Spleen (tissue), 7 donors: ENCODE measurements at regions not wholly inside any gene's neighbourhood (a gene's known extent, or its start where the extent isn't known, plus 50 kb on each side); places are given as distances from the start of the nearest gene placed in this dataset.

Experiments used
- POLR2A ChIP-seq, 3 donors: fragments of 450-650 bp; IDR thresholded peaks; one replicate each; pipeline ENCODE4 v1.5.1; 2017; ENCODE audit warnings: antibody characterized with exemption in 3 of 3, mild to moderate bottlenecking in 1 of 3
- TF ChIP-seq, protein P1 (sequence below), 11 experiments: fragments of 200-600 bp in 7 of 11; fragments of 450-650 bp in 4 of 11; sonication (generic) in 4 of 11; IDR thresholded peaks in 8 of 11; conservative IDR thresholded peaks in 3 of 11; 1 replicate in 7 of 11; 2 replicates in 4 of 11; pipeline versions ENCODE4 v1.4.0 to v1.8.0; 2016 to 2021; ENCODE audit warnings: antibody characterized with exemption in 11 of 11, inconsistent platforms in 4 of 11, mild to moderate bottlenecking in 1 of 11
- donor health status: DM: no; HTN: no; CAD: no; lungs with moderate emphysema.
- donor health status: DM: no; HTN: no; CAD: no.
- donor health status: DM: no; HTN: no; CAD: no.

- TF ChIP-seq, protein P1, sequence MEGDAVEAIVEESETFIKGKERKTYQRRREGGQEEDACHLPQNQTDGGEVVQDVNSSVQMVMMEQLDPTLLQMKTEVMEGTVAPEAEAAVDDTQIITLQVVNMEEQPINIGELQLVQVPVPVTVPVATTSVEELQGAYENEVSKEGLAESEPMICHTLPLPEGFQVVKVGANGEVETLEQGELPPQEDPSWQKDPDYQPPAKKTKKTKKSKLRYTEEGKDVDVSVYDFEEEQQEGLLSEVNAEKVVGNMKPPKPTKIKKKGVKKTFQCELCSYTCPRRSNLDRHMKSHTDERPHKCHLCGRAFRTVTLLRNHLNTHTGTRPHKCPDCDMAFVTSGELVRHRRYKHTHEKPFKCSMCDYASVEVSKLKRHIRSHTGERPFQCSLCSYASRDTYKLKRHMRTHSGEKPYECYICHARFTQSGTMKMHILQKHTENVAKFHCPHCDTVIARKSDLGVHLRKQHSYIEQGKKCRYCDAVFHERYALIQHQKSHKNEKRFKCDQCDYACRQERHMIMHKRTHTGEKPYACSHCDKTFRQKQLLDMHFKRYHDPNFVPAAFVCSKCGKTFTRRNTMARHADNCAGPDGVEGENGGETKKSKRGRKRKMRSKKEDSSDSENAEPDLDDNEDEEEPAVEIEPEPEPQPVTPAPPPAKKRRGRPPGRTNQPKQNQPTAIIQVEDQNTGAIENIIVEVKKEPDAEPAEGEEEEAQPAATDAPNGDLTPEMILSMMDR (IDR thresholded peaks at IDR 0.05 in 8 of 11, conservative IDR thresholded peaks at IDR 0.05 in 3 of 11): no peak
- TF ChIP-seq POLR2A (IDR thresholded peaks at IDR 0.05): no peak
These were observed 1505.0 kb downstream of the SI start for GRCh38 chr3:163573324-163573723.
